OCI-LY7 (cell line): ENCODE measurements at regions not wholly inside any gene's neighbourhood (a gene's known extent, or its start where the extent isn't known, plus 50 kb on each side); places are given as distances from the start of the nearest gene placed in this dataset.

ENCODE experiments used
- BruUV-seq: library from RNA; stranded (reverse); fragments of 400-500 nt; replicated peaks from 2 replicates; lab custom pipeline; 2021; lab: Mats Ljungman, UMichigan
- CTCF ChIA-PET: fragments of 300-600 bp; sonication (Branson Sonifier 250); formaldehyde crosslinking; loops from one replicate; lab custom pipeline; 2022; ENCODE audit warnings: antibody characterized with exemption; ENCODE audit not compliant: unreplicated experiment; lab: Charles Lee
- POLR2A ChIA-PET: fragments of 300-600 bp; sonication (Branson Sonifier 250); formaldehyde crosslinking; loops from one replicate; lab custom pipeline; 2022; ENCODE audit warnings: antibody characterized with exemption; lab: Charles Lee
- DNase-seq: peaks from one replicate; pipeline ENCODE4 v3.0.0-alpha.2; 2015; ENCODE audit warnings: low spot score
- H2AFZ ChIP-seq: fragments of 200-600 bp; sonication (generic), shearing (Covaris generic); 2 replicates; pipeline ENCODE4 v1.6.1; 2014; ENCODE audit warnings: mild to moderate bottlenecking, antibody characterized with exemption, low read length, moderate library complexity
- H3K27ac ChIP-seq: fragments of 200-600 bp; sonication (generic); 2 replicates; pipeline ENCODE4 v1.5.1; 2014; ENCODE audit warnings: mixed run types, low read depth, mild to moderate bottlenecking, moderate library complexity, low read length, inconsistent platforms; ENCODE audit not compliant: poor library complexity, severe bottlenecking
- H3K36me3 ChIP-seq: fragments of 200-600 bp; sonication (generic); 2 replicates; pipeline ENCODE4 v1.6.1; 2014; ENCODE audit warnings: mild to moderate bottlenecking, antibody characterized with exemption, low read length, moderate library complexity, mixed read lengths; ENCODE audit not compliant: insufficient read depth
- H3K4me1 ChIP-seq: fragments of 200-600 bp; sonication (generic); 2 replicates; pipeline ENCODE4 v1.5.1; 2014; ENCODE audit warnings: mild to moderate bottlenecking, low read length; ENCODE audit not compliant: insufficient read depth, poor library complexity, severe bottlenecking
- H3K4me2 ChIP-seq: fragments of 200-600 bp; sonication (generic); 2 replicates; pipeline ENCODE4 v1.6.1; 2014; ENCODE audit warnings: mild to moderate bottlenecking, low read length
- H3K4me3 ChIP-seq: fragments of 200-600 bp; sonication (generic); 2 replicates; pipeline ENCODE4 v1.5.1; 2014; ENCODE audit warnings: mild to moderate bottlenecking, low read depth, low read length; ENCODE audit not compliant: poor library complexity, severe bottlenecking
- H3K79me2 ChIP-seq: fragments of 200-600 bp; sonication (generic); 2 replicates; pipeline ENCODE4 v1.6.1; 2016; ENCODE audit warnings: low read depth, mild to moderate bottlenecking, low read length, moderate library complexity, mixed read lengths; ENCODE audit not compliant: insufficient read depth
- H3K9me2 ChIP-seq: fragments of 200-600 bp; sonication (generic); 2 replicates; pipeline ENCODE4 v1.6.1; 2016; ENCODE audit warnings: mild to moderate bottlenecking, low read length, mixed read lengths; ENCODE audit not compliant: insufficient read depth
- H3K9me3 ChIP-seq: fragments of 200-600 bp; sonication (generic); 2 replicates; pipeline ENCODE4 v1.6.1; 2014; ENCODE audit warnings: mild to moderate bottlenecking, mixed run types, low read length, mixed read lengths
- H4K20me1 ChIP-seq: fragments of 200-600 bp; sonication (generic); 2 replicates; pipeline ENCODE4 v1.6.1; 2014; ENCODE audit warnings: mild to moderate bottlenecking, antibody characterized with exemption, low read length, moderate library complexity, mixed read lengths; ENCODE audit not compliant: insufficient read depth
- EZH2phosphoT487 ChIP-seq: fragments of 200-600 bp; sonication (generic); IDR thresholded peaks from 2 replicates; pipeline ENCODE4 v1.6.1; 2018; ENCODE audit warnings: low read depth, borderline replicate concordance, mild to moderate bottlenecking, mixed run types, antibody characterized with exemption, low read length, moderate library complexity, mixed read lengths
- intact Hi-C: fragments of 100-400 bp; cut with micrococcal nuclease; formaldehyde crosslinking; loops from one replicate; pipeline ENCODE4 v1.10.0; 2022; ENCODE audit not compliant: unreplicated experiment
- TF ChIP-seq, protein P1 (sequence below): fragments of 200-600 bp; sonication (generic); conservative IDR thresholded peaks from 2 replicates; pipeline ENCODE4 v1.5.1; 2014; ENCODE audit warnings: mild to moderate bottlenecking, antibody characterized with exemption, low read length, moderate library complexity, mixed read lengths

DNA sequence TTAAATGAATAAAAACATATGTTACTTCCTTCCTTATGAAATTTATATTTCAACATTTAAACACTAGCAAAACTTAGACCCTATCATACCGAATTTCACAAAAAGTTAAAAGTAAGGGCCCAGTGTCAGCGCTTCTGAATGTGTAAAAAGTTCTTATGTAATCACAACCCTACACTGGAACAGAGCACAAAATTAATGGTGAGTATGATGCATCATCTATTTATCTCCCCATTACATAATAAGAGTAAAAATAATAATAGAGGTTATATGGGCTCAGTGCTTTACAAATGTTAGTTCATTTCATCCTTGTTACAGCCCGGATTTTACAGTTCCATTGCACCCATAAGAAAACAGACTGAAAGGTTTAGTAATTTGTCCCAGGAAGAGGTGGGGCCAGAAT lies 144.9 kb upstream of the POU3F3 start:
- DNase-seq, result no peak
- POLR2A ChIA-PET, result interaction anchor here (0.7 kb wide), 1 partner anchor 23 kb away, joined by 3 read pairs; no protein-coding TSS in a partner anchor

DNA sequence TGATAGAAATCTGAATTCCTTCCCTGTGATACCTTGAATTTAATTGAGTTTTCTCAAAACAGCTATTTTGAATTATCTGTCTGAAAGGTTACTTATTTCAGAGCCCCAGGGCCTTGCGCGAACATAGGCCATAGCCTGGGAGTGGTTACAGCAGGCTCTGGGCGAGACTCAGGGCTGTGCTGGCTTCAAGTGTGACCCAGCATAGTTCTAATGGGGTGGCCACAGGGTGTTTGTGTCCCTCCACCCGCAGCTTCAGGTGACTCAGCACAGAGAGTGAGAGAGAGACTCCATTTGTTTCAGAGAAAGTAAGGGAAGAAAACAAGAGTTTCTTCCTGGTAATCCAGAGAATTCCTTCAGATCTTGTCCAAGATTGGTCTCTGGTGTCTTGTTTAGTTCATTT lies 137.9 kb upstream of the POU3F3 start:
- ChIA-PET POLR2A (interaction anchor here (0.7 kb wide), 1 partner anchor 233 kb away, joined by 3 read pairs; no protein-coding TSS in a partner anchor), CTCF (no interaction called here)
- TF ChIP-seq, protein P1, sequence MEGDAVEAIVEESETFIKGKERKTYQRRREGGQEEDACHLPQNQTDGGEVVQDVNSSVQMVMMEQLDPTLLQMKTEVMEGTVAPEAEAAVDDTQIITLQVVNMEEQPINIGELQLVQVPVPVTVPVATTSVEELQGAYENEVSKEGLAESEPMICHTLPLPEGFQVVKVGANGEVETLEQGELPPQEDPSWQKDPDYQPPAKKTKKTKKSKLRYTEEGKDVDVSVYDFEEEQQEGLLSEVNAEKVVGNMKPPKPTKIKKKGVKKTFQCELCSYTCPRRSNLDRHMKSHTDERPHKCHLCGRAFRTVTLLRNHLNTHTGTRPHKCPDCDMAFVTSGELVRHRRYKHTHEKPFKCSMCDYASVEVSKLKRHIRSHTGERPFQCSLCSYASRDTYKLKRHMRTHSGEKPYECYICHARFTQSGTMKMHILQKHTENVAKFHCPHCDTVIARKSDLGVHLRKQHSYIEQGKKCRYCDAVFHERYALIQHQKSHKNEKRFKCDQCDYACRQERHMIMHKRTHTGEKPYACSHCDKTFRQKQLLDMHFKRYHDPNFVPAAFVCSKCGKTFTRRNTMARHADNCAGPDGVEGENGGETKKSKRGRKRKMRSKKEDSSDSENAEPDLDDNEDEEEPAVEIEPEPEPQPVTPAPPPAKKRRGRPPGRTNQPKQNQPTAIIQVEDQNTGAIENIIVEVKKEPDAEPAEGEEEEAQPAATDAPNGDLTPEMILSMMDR, result no peak
- no peak for TF ChIP-seq EZH2phosphoT487
- Histone ChIP-seq H3K36me3 (no peaks in the 10 kb centered on the region), H3K9me2 (no peaks in the 10 kb centered on the region), H3K4me2 (no peak overlapping the region), H3K79me2 (no peaks in the 10 kb centered on the region), H3K27ac (no peak overlapping the region), H4K20me1 (no peaks in the 10 kb centered on the region), H2AFZ (no peak overlapping the region), H3K4me1 (no peaks in the 10 kb centered on the region), H3K4me3 (no peak overlapping the region), H3K9me3 (no peaks in the 10 kb centered on the region)
- BruUV-seq, result no TSS peak
- intact Hi-C loops, result no loop called here
- DNase-seq, result no peak

More for the DNA sequence above, 144.9 kb upstream of the POU3F3 start:
- intact Hi-C loops, result no loop called here
- no TSS peak for BruUV-seq
- H3K9me2 ChIP-seq, result no peaks in the 10 kb centered on the region
- H4K20me1 ChIP-seq, result no peaks in the 10 kb centered on the region
- H3K4me1 ChIP-seq, result no peaks in the 10 kb centered on the region
- H3K4me2 ChIP-seq, result no peak overlapping the region
- H3K79me2 ChIP-seq, result no peaks in the 10 kb centered on the region
- no peak overlapping the region for H2AFZ ChIP-seq
- H3K36me3 ChIP-seq, result no peaks in the 10 kb centered on the region
- no peak overlapping the region for H3K4me3 ChIP-seq
- H3K27ac ChIP-seq, result no peak overlapping the region
- H3K9me3 ChIP-seq, result no peaks in the 10 kb centered on the region
- CTCF ChIA-PET, result no interaction called here
- TF ChIP-seq EZH2phosphoT487, result no peak
- TF ChIP-seq, protein P1, result no peak

DNA sequence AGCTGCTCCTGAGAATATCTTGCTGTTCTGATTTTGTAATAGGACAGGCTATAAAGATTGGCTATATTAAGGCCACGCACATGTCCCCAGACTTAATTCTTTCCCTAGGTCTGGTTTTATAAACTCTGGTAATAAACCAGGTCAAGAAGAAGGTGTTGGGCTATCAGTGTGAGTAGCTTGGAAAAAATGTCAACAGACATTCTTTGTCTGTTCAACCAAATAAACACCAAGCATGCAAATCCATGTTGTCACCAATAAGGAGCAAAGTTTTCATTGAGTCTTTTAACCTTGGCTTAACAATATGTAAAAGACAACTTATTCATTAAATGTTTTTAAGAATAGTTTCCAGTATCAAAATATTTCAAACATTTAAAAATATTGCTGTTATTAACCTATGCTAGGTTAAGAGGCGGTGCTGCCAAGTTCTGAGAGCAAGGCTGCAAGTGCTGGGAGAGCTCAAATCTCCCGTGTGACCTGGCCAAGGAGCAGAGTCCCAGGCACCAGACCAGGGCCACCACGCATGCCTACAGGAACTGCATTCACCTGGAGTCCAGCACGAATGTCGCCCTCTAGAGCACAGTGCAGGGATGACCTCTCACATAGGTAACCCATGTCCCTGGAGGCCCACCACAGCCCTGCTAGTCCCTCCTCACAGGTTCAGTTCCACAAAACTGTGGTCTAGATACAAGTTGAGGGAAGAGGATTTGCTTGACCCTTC lies 120.5 kb upstream of the POU3F3 start:
- no peak overlapping the region for H2AFZ ChIP-seq
- H3K4me1 ChIP-seq, result no peaks in the 10 kb centered on the region
- TF ChIP-seq, protein P1, result peak; percentile 74
- no peak for TF ChIP-seq EZH2phosphoT487
- no peak overlapping the region for H3K27ac ChIP-seq
- H3K4me3 ChIP-seq, result no peak overlapping the region
- H3K4me2 ChIP-seq, result no peak overlapping the region
- no peaks in the 10 kb centered on the region for H4K20me1 ChIP-seq
- POLR2A ChIA-PET, result no interaction called here
- no peaks in the 10 kb centered on the region for H3K79me2 ChIP-seq
- intact Hi-C loops, result loop anchor here (10.0 kb wide), 1 partner anchor 141 kb away; no protein-coding TSS in a partner anchor
- no TSS peak for BruUV-seq
- peak; percentile 52 for DNase-seq
- H3K9me2 ChIP-seq, result 0 out of 2 replicates have a peak, but pooled peaks cover 3% of the 10 kb centered on the region
- CTCF ChIA-PET, result no interaction called here
- no peaks in the 10 kb centered on the region for H3K9me3 ChIP-seq
- no peaks in the 10 kb centered on the region for H3K36me3 ChIP-seq
